Stimulated activated naive B cell treated with anti-CD40 and anti-IgM and Interleukin-4, amounts not matched to agents 10 μg/mL and 1 μg/mL and 100 μg/mL, for 72 hours (primary cell): ENCODE measurements at regions not wholly inside any gene's neighbourhood (a gene's known extent, or its start where the extent isn't known, plus 50 kb on each side); places are given as distances from the start of the nearest gene placed in this dataset.

Source experiments
- ATAC-seq, 2 donors: fragments of 150-1000 bp; cut with Tn5 transposase; replicated peaks; 2 replicates each; pipeline ENCODE4 v1.10.0; 2021; ENCODE audit warnings: moderate library complexity in 1 of 2
- DNase-seq: peaks from one replicate; pipeline ENCODE4 v3.0.0; 2021
- H3K27ac Mint-ChIP-seq: one replicate; pipeline ENCODE4 v1.8.0; 2022; ENCODE audit warnings: mild to moderate bottlenecking, mixed read lengths
- H3K27me3 Mint-ChIP-seq, 2 donors: one replicate each; pipeline ENCODE4 v1.8.0; 2022; ENCODE audit warnings: mixed read lengths in 2 of 2
- H3K36me3 Mint-ChIP-seq, 2 donors: one replicate each; pipeline ENCODE4 v1.8.0; 2022; ENCODE audit warnings: mixed read lengths in 2 of 2, mild to moderate bottlenecking in 1 of 2
- H3K4me1 Mint-ChIP-seq, 2 donors: one replicate each; pipeline ENCODE4 v1.8.0; 2022; ENCODE audit warnings: mixed read lengths in 2 of 2, mild to moderate bottlenecking in 1 of 2
- H3K4me3 Mint-ChIP-seq, 2 donors: one replicate each; pipeline ENCODE4 v1.8.0; 2022; ENCODE audit warnings: mild to moderate bottlenecking in 2 of 2, mixed read lengths in 2 of 2, moderate library complexity in 1 of 2
- H3K9me3 Mint-ChIP-seq, 2 donors: one replicate each; pipeline ENCODE4 v1.8.0; 2022; ENCODE audit warnings: mixed read lengths in 2 of 2, mild to moderate bottlenecking in 1 of 2

DNA sequence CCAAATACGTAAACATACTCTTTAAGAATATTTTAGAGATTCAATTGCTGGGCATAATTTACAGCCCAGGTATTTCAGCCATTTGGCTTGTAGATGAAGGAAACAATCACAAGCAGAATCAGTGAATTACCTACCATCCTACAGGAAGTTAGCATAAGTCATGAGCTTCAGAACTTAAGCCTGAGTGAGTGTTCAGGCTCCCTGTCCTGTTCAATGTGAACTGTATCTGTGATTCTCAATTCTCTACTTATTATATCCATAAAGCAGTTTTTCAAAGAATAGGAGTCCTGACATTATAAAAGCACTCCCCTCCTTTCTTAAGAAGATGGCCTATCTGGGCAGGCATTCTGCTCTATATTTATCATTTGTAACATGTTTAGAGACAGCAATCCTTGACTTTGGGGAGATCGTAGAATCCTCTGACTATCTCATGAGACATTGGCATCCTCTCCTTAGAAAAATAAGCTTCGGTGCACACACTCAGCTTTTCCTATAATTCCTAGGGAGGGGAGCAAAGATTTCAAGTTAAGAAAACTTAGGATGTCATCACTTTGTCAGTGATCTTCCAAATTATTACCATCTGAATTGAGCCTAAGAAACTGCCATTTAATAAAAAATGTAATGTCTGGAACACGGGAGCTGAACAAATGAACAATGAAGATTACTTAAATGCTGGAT is 645.2 kb upstream of the IGFBP3 start:
- H3K27ac Mint-ChIP-seq: no peak overlapping the region
- DNase-seq (no peak), ATAC-seq (no peak)
- H3K36me3 Mint-ChIP-seq: no peaks in the 10 kb centered on the region
- H3K4me1 Mint-ChIP-seq: no peaks in the 10 kb centered on the region
- H3K9me3 Mint-ChIP-seq: peaks cover 0 to 1% of the 10 kb centered on the region in 2 donors
- H3K27me3 Mint-ChIP-seq: no peaks in the 10 kb centered on the region
- no peak overlapping the region for H3K4me3 Mint-ChIP-seq

DNA sequence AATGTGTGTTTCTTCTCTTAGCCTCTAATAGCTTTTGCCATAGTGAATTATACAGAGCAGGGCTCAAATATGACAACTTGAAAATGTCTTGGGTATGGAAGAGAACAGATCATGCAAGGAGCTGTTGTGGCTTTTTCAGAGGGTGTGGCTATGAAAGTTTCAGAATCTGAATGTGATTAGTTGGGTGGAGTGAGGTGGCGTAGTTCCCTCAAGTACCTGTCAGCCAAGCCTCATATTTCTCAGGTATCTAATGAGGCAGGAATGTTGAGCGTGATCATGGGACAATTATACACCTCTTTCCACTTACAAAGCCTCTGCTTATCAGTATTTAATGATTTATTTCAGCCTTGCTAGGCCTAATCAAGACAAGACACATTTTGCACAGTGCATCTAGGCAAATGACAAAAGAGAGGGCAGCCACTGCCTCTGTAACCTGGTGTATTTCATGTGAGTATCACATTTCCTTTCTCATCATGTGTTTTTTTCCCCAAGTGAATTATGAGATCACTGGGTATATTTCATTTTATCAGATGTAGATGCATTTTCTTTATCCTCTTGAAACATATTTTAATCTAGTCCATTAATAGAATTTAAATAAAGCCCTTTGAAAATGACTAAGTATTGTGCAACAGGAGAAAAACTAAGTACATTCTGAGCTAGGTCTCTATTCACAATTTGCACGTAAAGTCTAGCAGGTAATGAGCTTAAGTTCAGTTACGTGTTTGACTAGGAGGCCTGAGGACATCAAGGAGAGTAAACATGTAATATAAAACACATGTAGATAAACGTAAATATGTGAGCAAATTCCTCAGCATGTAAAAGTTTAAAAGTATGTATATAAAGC is 644.4 kb upstream of the IGFBP3 start:
- Mint-ChIP-seq H3K36me3 (no peaks in the 10 kb centered on the region), H3K4me3 (no peak overlapping the region), H3K27ac (no peak overlapping the region), H3K9me3 (peaks cover under 1 to 3% of the 10 kb centered on the region in 2 donors), H3K4me1 (no peaks in the 10 kb centered on the region), H3K27me3 (no peaks in the 10 kb centered on the region)
- ATAC-seq: no peak
- DNase-seq: no peak

DNA sequence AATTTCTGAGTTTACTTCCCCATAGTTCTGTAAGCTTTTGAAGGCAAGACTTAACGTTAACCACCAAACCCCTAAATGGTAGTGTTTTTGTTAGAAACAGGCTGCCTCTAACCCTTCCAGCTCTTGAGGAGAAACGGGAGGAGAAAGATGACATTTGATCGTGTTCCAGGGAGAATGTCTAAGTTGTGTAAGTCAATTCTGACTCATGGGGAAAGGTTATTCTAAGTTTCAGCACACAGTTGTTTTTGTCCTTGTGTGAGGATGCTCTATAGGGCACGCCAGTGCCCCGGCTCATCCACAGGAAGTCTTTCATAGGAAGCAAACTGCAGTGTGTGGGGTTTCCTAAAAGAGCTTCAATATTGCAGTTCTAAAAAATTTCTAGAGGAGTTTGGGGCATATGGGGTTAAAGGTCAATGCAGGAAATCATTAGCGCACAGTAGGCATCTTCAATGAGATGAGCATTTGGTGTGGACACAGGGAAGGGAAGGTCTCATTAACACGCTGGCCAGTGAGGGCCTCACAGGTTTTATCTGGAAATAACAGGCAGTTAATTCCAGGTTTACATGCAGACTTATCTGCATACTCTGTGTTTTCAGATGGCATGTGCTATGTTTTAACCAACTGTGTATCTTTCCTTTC is 638.2 kb upstream of the IGFBP3 start:
- DNase-seq (no peak), ATAC-seq (no peak)

DNA sequence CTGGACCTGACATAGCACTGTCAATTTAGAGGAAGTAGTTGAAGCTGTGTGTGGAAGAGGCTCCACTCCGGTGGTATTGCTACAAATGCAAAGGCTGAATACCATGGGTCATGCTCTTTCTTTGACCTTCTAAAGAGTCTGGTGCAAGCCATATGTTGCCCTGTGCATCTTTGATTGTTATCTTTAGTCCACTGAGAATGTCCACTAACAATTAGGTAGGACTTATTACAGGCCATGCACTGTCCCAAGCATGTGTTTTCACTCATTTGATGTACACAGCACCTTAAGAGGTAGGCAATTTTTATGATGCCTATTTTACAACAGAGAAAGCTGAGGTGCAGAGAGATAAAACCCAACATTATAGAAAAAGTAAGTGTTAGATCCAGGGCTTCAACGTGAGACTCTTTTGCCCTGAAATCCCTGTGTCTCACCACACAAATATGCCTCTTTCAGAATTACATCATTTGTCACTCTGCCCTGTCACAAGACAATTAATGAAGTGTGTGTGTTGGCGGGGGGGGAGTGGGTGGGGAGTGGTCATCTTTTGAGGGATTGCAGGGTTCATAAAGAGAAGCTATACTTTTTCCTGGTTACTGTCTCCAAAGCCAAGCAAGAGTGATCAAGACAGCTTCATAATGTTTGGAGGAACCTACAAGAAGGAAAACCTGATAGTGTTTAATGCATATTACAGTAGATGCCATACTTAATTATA is 637.6 kb upstream of the IGFBP3 start:
- Mint-ChIP-seq H3K27ac (no peak overlapping the region), H3K27me3 (no peaks in the 10 kb centered on the region), H3K36me3 (no peaks in the 10 kb centered on the region), H3K4me1 (no peaks in the 10 kb centered on the region), H3K4me3 (no peak overlapping the region), H3K9me3 (peaks cover 4 to 6% of the 10 kb centered on the region in 2 donors)
- DNase-seq (no peak), ATAC-seq (no peak)

More for the DNA sequence above, 638.2 kb upstream of the IGFBP3 start:
- Mint-ChIP-seq H3K27me3 (no peaks in the 10 kb centered on the region), H3K27ac (no peak overlapping the region), H3K36me3 (no peaks in the 10 kb centered on the region), H3K9me3 (peaks cover 4 to 5% of the 10 kb centered on the region in 2 donors), H3K4me1 (no peaks in the 10 kb centered on the region), H3K4me3 (no peak overlapping the region)

DNA sequence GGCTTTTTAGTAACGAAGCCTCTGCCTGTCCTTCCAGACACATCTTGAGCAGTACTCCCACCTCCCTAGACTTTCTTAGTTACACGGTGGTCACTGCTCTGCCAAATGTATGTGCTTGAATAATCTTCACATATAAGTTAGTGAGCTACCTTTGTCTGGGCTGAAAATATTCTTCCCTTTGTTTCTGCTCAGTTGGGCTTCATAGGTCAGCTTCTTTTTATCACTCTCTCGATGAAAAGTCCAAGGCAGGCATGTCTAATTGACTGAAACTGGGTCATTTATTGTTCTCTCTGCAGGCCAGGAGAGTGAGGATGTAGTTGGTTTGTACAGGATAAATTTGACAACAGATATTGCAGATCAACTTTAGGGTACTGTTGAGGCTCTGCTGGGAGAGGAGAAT is 636.7 kb upstream of the IGFBP3 start:
- H3K9me3 Mint-ChIP-seq: peaks cover 4 to 6% of the 10 kb centered on the region in 2 donors
- DNase-seq: no peak
- ATAC-seq: no peak
- no peaks in the 10 kb centered on the region for H3K36me3 Mint-ChIP-seq
- H3K4me1 Mint-ChIP-seq: no peaks in the 10 kb centered on the region
- no peak overlapping the region for H3K27ac Mint-ChIP-seq
- H3K4me3 Mint-ChIP-seq: no peak overlapping the region
- no peaks in the 10 kb centered on the region for H3K27me3 Mint-ChIP-seq

DNA sequence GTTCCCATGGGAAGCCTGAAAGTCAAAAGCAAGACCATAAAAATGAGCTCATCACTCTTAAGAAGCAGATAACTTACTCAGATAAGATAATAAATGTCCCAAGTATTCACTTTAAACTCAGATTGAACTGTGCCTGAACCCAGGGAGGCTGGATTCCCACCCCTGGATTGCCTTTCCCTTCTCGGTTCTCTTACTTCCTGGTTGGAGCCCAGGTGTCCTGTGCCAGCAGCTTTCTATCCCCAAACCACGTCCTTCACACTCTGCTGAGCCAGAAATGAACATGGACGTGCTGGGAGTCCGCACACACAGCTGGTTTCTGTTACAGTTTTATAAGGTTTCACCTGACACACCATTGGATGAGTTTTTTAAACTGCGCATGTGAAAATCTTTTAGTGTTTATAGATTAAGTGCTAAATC is 636.2 kb upstream of the IGFBP3 start:
- DNase-seq (no peak), ATAC-seq (no peak)
- Mint-ChIP-seq H3K27me3 (no peaks in the 10 kb centered on the region), H3K4me1 (no peaks in the 10 kb centered on the region), H3K36me3 (no peaks in the 10 kb centered on the region), H3K9me3 (peaks cover 4 to 6% of the 10 kb centered on the region in 2 donors), H3K4me3 (no peak overlapping the region), H3K27ac (no peak overlapping the region)

DNA sequence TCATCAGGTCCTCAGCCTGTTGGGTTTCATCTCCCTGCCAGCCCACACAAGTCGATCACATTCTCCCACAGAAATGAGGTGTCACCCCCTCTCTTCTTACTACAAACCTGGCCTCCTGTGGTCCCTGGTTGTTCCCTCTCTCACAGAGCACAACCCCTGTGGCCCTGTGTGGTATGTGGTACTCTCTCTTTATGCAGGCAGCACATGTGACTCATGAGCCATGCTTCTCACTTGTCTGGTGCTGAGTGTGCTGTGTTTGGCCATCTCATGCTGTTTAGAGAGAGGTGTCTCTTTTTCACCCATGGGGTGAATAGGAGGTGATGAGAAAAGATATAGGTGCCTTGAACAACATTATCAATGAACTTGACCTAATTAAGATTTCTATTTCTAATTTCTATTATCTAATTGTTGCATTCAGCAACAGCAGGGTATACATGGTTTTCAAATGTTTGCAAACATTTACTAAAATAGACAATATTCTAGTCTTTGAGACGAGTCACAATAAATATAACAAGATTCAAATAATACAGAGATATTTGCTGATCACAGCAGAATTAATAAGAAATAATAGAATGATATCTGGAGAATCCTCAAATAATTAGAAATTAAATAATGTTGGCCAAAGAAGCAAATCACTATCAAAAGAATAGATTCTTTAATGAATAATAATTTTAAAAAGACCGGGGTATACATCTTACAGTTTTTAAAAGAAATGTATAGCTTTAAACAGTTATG is 633.8 kb upstream of the IGFBP3 start:
- ATAC-seq: no peak
- DNase-seq: no peak
- Mint-ChIP-seq H3K4me3 (no peak overlapping the region), H3K27me3 (no peaks in the 10 kb centered on the region), H3K4me1 (no peaks in the 10 kb centered on the region), H3K27ac (no peak overlapping the region), H3K36me3 (no peaks in the 10 kb centered on the region), H3K9me3 (peaks cover 0 to 3% of the 10 kb centered on the region in 2 donors)

DNA sequence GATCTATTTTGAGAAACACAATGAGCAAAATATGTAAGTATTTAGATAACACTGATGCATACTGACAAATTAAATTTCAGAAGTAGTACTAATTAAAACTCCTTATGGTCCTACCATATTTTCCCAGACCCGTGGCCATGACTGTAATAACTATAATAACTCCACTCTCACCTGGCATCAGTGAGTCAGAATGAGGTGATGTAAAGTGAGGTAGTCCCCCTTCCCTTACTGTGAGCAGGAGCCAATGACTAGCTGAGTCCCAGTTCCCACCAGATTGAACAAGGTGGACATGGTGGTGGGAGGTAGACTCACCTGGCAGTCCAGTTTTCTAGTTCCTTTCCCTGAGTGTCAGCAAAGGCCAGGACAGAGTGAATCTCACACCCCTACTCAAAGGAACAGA is 630.5 kb upstream of the IGFBP3 start:
- H3K36me3 Mint-ChIP-seq: no peaks in the 10 kb centered on the region
- no peaks in the 10 kb centered on the region for H3K27me3 Mint-ChIP-seq

DNA sequence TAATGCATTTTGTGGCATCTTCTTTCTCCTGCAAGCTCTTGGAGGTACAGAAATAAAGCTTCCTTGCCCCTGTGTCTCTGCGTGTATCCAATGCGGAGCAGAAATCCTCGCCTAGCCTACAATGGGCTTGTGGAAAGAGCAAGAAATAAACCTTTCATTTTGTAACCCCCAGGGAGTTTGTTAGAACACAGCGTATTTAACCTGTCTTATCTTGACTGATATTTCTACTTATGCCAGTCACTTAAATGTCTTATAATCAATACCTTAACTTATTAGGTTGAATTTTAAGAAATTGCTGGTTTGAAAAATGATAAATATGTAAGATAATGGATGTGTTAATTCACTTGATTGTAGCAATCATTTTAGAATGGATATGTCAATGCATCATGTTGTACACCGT is 629.8 kb upstream of the IGFBP3 start:
- Mint-ChIP-seq H3K27ac (no peak overlapping the region), H3K4me3 (no peak overlapping the region), H3K36me3 (no peaks in the 10 kb centered on the region), H3K4me1 (no peaks in the 10 kb centered on the region), H3K9me3 (peaks cover 0 to 3% of the 10 kb centered on the region in 2 donors), H3K27me3 (no peaks in the 10 kb centered on the region)
- ATAC-seq (no peak), DNase-seq (no peak)

More for the DNA sequence above, 630.5 kb upstream of the IGFBP3 start:
- ATAC-seq (no peak), DNase-seq (no peak)
- H3K9me3 Mint-ChIP-seq: peaks cover 0 to 3% of the 10 kb centered on the region in 2 donors
- H3K27ac Mint-ChIP-seq: no peak overlapping the region
- H3K4me3 Mint-ChIP-seq: no peak overlapping the region
- H3K4me1 Mint-ChIP-seq: no peaks in the 10 kb centered on the region

DNA sequence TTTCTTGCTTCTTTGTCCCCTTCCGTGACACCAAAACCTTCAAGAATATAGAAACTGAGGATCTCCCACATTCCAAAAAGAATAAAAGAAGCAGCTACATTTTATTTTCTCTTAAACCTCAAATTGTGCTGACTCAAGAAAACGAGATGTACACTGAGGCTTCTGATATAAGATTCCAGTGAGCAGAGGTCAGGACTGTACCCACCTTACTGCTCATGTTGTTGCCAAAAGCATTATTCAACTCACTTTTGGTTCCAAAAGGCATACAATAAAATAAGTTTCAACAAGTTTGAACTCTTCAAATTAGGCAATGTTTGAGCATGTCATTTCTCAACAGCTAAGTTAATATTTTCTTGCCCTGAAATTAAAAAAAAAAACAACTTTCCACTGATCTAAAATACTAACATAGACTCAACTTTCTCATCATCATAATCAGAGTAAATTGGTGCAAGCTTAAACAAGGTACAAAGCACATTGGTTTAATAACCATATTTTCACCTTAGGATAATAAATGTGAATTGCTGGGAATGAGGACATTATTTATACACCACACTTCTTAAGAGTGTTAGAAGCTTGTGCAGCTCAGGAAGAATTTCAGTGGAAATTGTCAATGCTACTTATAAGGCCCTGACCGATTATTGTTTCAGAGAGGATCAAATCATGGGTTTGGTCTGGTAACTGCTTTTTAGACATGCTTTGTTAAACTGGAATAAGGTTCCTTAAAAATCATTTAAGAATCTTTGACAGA is 629.0 kb upstream of the IGFBP3 start:
- Mint-ChIP-seq H3K27me3 (no peaks in the 10 kb centered on the region), H3K36me3 (no peaks in the 10 kb centered on the region), H3K4me3 (no peak overlapping the region), H3K27ac (no peak overlapping the region), H3K9me3 (peaks cover 0 to 3% of the 10 kb centered on the region in 2 donors), H3K4me1 (no peaks in the 10 kb centered on the region)
- ATAC-seq (no peak), DNase-seq (no peak)

DNA sequence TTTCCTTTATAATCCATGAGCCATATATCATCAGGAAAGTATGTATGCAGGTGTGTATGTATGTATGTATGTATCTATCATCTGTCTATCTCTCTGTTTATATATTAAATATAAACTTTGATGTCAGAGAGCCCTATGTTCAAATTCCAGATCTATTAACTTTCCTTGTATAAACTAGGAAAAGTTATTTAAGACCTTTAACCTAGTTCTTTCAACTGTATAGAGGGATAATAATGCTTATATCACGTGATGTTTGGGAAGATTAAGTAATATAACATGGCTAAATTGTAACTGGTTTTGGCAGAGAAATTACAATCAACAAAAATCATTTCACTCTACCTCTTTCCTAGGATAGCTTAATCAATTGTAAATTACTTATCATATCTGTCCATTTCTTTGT is 628.3 kb upstream of the IGFBP3 start:
- no peak for ATAC-seq
- no peaks in the 10 kb centered on the region for H3K4me1 Mint-ChIP-seq
- no peak overlapping the region for H3K4me3 Mint-ChIP-seq
- DNase-seq: no peak
- H3K36me3 Mint-ChIP-seq: no peaks in the 10 kb centered on the region
- peaks cover 0 to 3% of the 10 kb centered on the region in 2 donors for H3K9me3 Mint-ChIP-seq
- H3K27ac Mint-ChIP-seq: no peak overlapping the region
- no peaks in the 10 kb centered on the region for H3K27me3 Mint-ChIP-seq

DNA sequence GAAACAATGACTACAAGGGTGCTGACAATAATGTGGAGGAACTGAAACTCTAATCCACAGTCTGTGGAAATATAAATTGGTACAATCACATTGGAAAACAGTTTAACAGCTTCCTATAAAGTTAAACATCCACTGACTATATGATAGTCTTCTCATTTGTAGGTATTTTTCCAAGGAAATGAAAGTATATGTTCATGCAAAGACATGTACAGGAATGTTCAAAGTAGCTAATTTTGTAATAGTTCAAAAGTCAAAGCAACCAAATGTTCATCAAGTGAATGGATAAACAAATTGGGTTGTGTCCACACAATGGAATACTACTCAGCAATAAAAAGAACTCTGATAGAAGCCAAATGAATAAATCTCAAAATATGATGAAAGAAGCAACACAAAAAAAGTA is 626.0 kb upstream of the IGFBP3 start:
- H3K4me3 Mint-ChIP-seq: no peak overlapping the region
- H3K27me3 Mint-ChIP-seq: no peaks in the 10 kb centered on the region
- H3K9me3 Mint-ChIP-seq: peaks cover 0 to 1% of the 10 kb centered on the region in 2 donors
- H3K4me1 Mint-ChIP-seq: no peaks in the 10 kb centered on the region
- no peak overlapping the region for H3K27ac Mint-ChIP-seq
- H3K36me3 Mint-ChIP-seq: no peaks in the 10 kb centered on the region
- ATAC-seq (no peak), DNase-seq (no peak)

DNA sequence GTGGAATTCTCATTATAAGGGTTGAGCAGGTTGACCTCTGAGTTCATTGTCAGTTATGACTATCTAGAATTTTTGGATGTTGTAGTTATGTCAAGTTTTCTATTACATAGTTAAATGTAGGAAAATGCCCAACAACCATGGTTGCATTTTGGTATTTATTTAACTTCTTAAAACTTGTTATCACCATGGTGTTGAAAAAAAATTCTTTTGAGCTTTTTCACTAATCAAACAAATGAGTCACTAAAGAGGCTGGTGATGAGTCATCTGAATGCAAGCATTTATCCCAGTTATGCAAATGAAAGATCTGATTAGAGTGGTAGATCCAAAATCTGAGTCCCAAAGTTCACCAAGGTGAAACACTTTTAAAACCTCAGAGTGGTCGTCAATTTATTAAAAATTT is 624.7 kb upstream of the IGFBP3 start:
- Mint-ChIP-seq H3K27me3 (no peaks in the 10 kb centered on the region), H3K27ac (no peak overlapping the region), H3K4me1 (no peaks in the 10 kb centered on the region), H3K36me3 (no peaks in the 10 kb centered on the region), H3K9me3 (no peaks in the 10 kb centered on the region), H3K4me3 (no peak overlapping the region)
- DNase-seq (no peak), ATAC-seq (no peak)
